ENCODE measurements at regions not wholly inside any gene's neighbourhood (a gene's known extent, or its start where the extent isn't known, plus 50 kb on each side); places are given as distances from the start of the nearest gene placed in this dataset.
"Not testable (repeated sequence)": the region's sequence is repeated elsewhere in the genome, so short reads cannot be mapped to it uniquely, and the experiment has no call there.

GRCh38 chr6:8831366-8832152 lies 396.2 kb upstream of the SLC35B3 start:
- Histone ChIP-seq H3K36me3 (replicated peaks; ENCODE audit: control insufficient read depth, insufficient read depth, low read length) (no peaks in the 10 kb centered on the region), H3K4me3 (ENCODE audit: insufficient read depth, low read depth, low read length) (no peak overlapping the region), H3K27me3 (ENCODE audit: control insufficient read depth, insufficient read depth, low read length) (no peaks in the 10 kb centered on the region)
- no peak for DNase-seq

DNA sequence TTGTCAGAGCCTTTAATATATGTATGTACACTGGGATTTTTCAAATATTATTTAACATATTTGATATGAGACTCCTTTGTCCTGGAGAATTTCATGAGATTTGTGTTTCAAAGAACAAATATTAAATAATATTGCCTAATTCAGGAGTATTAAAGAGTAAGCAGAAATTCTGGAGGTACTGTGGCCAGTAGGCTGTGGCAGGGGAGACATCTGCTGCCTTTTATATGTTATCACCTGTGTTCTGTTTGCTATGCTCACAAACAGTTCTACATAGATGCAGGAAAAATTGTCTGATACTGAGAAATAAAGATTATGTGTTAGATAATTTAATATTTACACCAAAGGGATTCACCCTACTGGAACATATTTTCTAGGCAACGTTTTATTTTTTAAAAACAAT lies 395.4 kb upstream of the SLC35B3 start:
- no peak overlapping the region for H3K4me3 ChIP-seq (ENCODE audit: insufficient read depth, low read depth, low read length)
- DNase-seq = no peak

DNA sequence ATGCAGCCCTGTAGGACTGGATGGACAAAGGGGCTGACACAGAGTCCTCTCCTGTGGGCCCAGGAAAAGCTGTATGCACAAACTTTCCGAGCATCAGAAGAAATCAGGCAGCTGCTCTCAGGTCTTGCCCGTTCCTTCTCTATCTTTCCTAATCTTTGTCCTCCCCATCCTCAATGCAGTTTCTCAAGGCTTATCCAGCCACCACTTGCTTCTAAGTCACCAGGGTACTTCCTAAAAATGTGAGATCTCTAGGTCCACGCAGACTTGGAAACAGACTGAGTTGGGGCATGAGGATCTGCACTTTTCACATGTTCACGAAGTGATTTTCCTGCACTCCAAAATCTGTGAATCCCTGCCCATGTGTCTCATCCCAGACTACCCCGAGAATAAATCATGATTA lies 394.5 kb upstream of the SLC35B3 start:
- no peaks in the 10 kb centered on the region for H3K36me3 ChIP-seq (replicated peaks; ENCODE audit: control insufficient read depth, insufficient read depth, low read length)
- no peak overlapping the region for H3K4me3 ChIP-seq (ENCODE audit: insufficient read depth, low read depth, low read length)
- DNase-seq = no peak

More for the DNA sequence above, 395.4 kb upstream of the SLC35B3 start:
- H3K36me3 ChIP-seq (replicated peaks; ENCODE audit: control insufficient read depth, insufficient read depth, low read length) = no peaks in the 10 kb centered on the region
- H3K27me3 ChIP-seq (ENCODE audit: control insufficient read depth, insufficient read depth, low read length) = no peaks in the 10 kb centered on the region

GRCh38 chr6:8829296-8829695 lies 394.0 kb upstream of the SLC35B3 start:
- Histone ChIP-seq H3K4me3 (ENCODE audit: insufficient read depth, low read depth, low read length) (no peak overlapping the region), H3K27me3 (ENCODE audit: control insufficient read depth, insufficient read depth, low read length) (no peaks in the 10 kb centered on the region), H3K36me3 (replicated peaks; ENCODE audit: control insufficient read depth, insufficient read depth, low read length) (no peaks in the 10 kb centered on the region)
- DNase-seq = no peak

More for the DNA sequence above, 394.5 kb upstream of the SLC35B3 start:
- H3K27me3 ChIP-seq (ENCODE audit: control insufficient read depth, insufficient read depth, low read length) = no peaks in the 10 kb centered on the region

DNA sequence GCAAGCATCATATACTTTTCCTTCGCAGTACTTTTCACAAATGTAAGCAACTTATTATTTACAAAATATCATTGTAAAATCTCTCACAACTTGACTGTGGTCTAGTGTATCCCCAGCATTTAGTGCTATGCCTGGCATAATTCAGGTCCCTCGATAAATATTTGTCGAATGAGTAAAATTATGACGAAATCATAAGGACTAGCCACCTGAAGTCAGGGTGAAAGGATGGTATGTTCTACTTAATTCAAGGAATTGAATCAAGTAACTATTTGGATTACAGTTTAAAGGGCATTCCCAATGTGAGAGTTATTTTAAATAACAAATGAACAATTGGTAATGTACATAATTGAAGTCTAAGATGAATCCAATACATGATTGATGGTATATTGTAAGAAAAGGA lies 393.0 kb upstream of the SLC35B3 start:
- no peaks in the 10 kb centered on the region for H3K36me3 ChIP-seq (replicated peaks; ENCODE audit: control insufficient read depth, insufficient read depth, low read length)
- H3K27me3 ChIP-seq (ENCODE audit: control insufficient read depth, insufficient read depth, low read length) = no peaks in the 10 kb centered on the region
- DNase-seq = no peak

GRCh38 chr6:8825726-8826125 lies 390.4 kb upstream of the SLC35B3 start:
- Histone ChIP-seq H3K27me3 (ENCODE audit: control insufficient read depth, insufficient read depth, low read length) (no peaks in the 10 kb centered on the region), H3K36me3 (replicated peaks; ENCODE audit: control insufficient read depth, insufficient read depth, low read length) (no peaks in the 10 kb centered on the region), H3K4me3 (ENCODE audit: insufficient read depth, low read depth, low read length) (no peak overlapping the region)
- no peak for DNase-seq

More for the DNA sequence above, 393.0 kb upstream of the SLC35B3 start:
- no peak overlapping the region for H3K4me3 ChIP-seq (ENCODE audit: insufficient read depth, low read depth, low read length)

DNA sequence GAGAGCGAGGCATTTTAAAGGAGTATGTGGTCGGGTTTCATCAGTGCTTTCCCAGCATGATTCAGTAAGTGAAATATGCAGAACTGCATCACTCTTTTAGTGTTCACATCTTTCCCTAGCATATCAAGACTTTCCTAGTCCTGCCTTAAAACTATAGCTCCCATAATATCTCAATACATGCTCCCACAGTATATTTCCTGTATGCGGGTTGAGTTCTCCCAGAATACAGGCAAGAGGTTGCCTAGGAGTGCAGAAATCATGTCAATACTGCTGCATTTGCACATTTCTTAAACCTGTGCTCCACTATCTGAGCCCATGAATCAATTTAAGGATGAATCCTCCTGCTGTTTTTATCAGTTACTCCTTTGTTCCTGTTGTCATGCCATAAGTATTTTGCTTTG lies 386.6 kb upstream of the SLC35B3 start:
- H3K27me3 ChIP-seq (ENCODE audit: control insufficient read depth, insufficient read depth, low read length) = no peaks in the 10 kb centered on the region
- H3K36me3 ChIP-seq (replicated peaks; ENCODE audit: control insufficient read depth, insufficient read depth, low read length) = no peaks in the 10 kb centered on the region
- DNase-seq = no peak
- no peak overlapping the region for H3K4me3 ChIP-seq (ENCODE audit: insufficient read depth, low read depth, low read length)

- H3K27me3 ChIP-seq (ENCODE audit: control insufficient read depth, insufficient read depth, low read length) = no peaks in the 10 kb centered on the region
- no peaks in the 10 kb centered on the region for H3K36me3 ChIP-seq (replicated peaks; ENCODE audit: control insufficient read depth, insufficient read depth, low read length)
- DNase-seq = no peak
- H3K4me3 ChIP-seq (ENCODE audit: insufficient read depth, low read depth, low read length) = no peak overlapping the region
Observed at GRCh38 chr6:8820313-8820712, 385.0 kb upstream of the SLC35B3 start.

GRCh38 chr6:8819446-8819845 lies 384.1 kb upstream of the SLC35B3 start:
- Histone ChIP-seq H3K4me3 (ENCODE audit: insufficient read depth, low read depth, low read length) (no peak overlapping the region), H3K36me3 (replicated peaks; ENCODE audit: control insufficient read depth, insufficient read depth, low read length) (no peaks in the 10 kb centered on the region), H3K27me3 (ENCODE audit: control insufficient read depth, insufficient read depth, low read length) (no peaks in the 10 kb centered on the region)
- DNase-seq = no peak

GRCh38 chr6:8814440-8815000 lies 379.2 kb upstream of the SLC35B3 start:
- H3K36me3 ChIP-seq (replicated peaks; ENCODE audit: control insufficient read depth, insufficient read depth, low read length) = no peaks in the 10 kb centered on the region
- no peak overlapping the region for H3K4me3 ChIP-seq (ENCODE audit: insufficient read depth, low read depth, low read length)
- H3K27me3 ChIP-seq (ENCODE audit: control insufficient read depth, insufficient read depth, low read length) = no peaks in the 10 kb centered on the region
- DNase-seq = no peak

DNA sequence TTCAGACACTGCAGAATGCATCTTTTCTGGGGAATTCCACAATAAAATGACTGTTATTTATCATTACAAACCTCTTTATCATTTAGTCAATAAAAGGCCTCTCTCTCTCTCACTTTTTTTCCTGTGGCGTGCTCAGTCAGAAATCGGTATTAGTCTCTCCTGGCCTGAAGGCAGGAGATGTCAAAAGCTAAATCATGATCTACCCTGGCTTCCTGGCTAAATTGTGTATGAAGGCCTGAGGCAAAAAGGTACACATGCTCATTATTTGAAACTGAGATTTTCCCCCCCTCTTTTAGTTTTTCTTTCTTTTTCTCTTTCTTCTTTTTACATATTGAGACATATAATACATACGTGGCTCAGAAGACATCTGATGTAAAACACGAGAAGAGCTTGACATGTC lies 375.0 kb upstream of the SLC35B3 start:
- no peak for DNase-seq
- Histone ChIP-seq H3K27me3 (ENCODE audit: control insufficient read depth, insufficient read depth, low read length) (no peaks in the 10 kb centered on the region), H3K36me3 (replicated peaks; ENCODE audit: control insufficient read depth, insufficient read depth, low read length) (no peaks in the 10 kb centered on the region), H3K4me3 (ENCODE audit: insufficient read depth, low read depth, low read length) (no peak overlapping the region)

DNA sequence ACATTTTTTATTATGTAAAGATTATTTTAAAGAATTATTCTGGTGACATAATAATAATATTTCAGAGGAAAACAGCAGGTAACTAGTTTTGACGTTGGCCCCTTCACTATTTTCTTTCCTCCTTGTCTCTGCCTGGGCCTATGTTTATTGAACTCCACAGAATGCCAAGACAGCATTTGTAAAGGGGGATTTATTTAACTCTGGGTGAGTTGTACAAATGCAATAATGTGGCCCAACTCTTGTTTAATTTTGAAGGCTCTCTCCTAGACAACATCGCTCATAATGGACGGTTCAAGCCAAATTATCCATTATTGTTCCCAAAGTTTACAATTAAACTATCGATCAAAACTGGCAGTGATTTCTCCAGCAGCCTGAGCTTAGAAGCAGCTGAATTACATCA lies 374.3 kb upstream of the SLC35B3 start:
- H3K36me3 ChIP-seq (replicated peaks; ENCODE audit: control insufficient read depth, insufficient read depth, low read length) = no peaks in the 10 kb centered on the region
- H3K27me3 ChIP-seq (ENCODE audit: control insufficient read depth, insufficient read depth, low read length) = no peaks in the 10 kb centered on the region
- DNase-seq = no peak
- H3K4me3 ChIP-seq (ENCODE audit: insufficient read depth, low read depth, low read length) = no peak overlapping the region

DNA sequence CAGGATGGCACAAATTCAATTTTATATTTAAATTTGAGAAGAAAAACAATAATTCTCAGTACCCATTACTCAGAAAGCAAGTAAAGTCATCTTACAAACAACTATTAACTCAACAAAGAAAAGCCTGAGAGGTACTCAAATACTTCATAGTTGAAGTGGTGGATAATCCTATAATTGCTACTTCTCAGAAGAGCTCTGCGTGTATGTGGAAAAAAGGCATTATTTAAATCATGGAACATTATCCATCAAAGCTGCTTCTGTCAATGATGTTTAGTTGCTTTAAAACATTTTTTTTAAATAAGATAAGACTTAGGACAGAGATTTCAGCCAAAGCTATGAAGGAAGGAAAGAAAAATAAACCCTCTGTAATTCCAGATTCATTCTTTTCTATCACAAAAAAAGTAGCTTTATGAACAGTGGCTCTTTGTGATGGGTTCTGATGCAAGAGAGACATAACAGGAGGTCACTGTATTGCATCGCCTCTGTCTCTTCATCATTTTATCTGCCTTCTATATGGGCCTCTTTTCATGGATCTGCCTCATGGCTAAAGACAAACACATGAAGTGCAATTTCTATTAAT lies 367.9 kb upstream of the SLC35B3 start:
- Histone ChIP-seq H3K27me3 (ENCODE audit: control insufficient read depth, insufficient read depth, low read length) (no peaks in the 10 kb centered on the region), H3K36me3 (replicated peaks; ENCODE audit: control insufficient read depth, insufficient read depth, low read length) (no peaks in the 10 kb centered on the region; the same call in 1 of the 2 replicates), H3K4me3 (ENCODE audit: insufficient read depth, low read depth, low read length) (no peak overlapping the region)
- no peak for DNase-seq

DNA sequence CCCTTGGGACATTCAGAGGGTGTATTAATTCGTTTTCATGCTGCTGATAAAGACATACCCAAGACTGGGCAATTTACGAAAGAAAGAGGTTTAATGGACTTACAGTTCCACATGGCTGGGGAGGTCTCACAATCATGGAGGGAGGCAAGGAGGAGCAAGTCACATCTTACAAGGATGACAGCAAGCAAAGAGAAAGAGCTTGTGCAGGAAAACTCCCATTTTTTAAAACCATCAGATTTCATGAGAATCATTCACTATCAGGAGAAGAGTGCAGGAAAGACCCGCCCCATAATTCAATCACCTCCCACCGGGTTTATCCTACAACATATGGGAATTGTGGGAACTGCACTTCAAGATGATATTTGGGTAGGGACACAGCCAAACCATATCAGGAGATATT lies 367.1 kb upstream of the SLC35B3 start:
- not testable (repeated sequence) for H3K36me3 ChIP-seq (replicated peaks; ENCODE audit: control insufficient read depth, insufficient read depth, low read length); DNase-seq; H3K4me3 ChIP-seq (ENCODE audit: insufficient read depth, low read depth, low read length); H3K27me3 ChIP-seq (ENCODE audit: control insufficient read depth, insufficient read depth, low read length)

GRCh38 chr6:8794420-8794819 lies 359.1 kb upstream of the SLC35B3 start:
- DNase-seq = no peak
- Histone ChIP-seq H3K27me3 (ENCODE audit: control insufficient read depth, insufficient read depth, low read length) (no peaks in the 10 kb centered on the region), H3K4me3 (ENCODE audit: insufficient read depth, low read depth, low read length) (no peak overlapping the region), H3K36me3 (replicated peaks; ENCODE audit: control insufficient read depth, insufficient read depth, low read length) (no peaks in the 10 kb centered on the region)

Data from H7 (cell line).